GM21381 (cell line): ENCODE measurements at regions not wholly inside any gene's neighbourhood (a gene's known extent, or its start where the extent isn't known, plus 50 kb on each side); places are given as distances from the start of the nearest gene placed in this dataset.
"Not testable (repeated sequence)": the region's sequence is repeated elsewhere in the genome, so short reads cannot be mapped to it uniquely, and the experiment has no call there.

Experiments used
- ATAC-seq: cut with Tn5 transposase; IDR thresholded peaks from one replicate; pipeline ENCODE4 v1.9.1; 2021; ENCODE audit warnings: mild to moderate bottlenecking, moderate library complexity; ENCODE audit not compliant: unreplicated experiment

GRCh38 chr6:26951211-26951610 lies 291.7 kb upstream of the ZNF322 start:
- ATAC-seq = not testable (repeated sequence)

GRCh38 chr6:26956078-26956600 lies 291.4 kb upstream of the PRSS16 start:
- not testable (repeated sequence) for ATAC-seq

GRCh38 chr6:26956601-26957184 lies 290.8 kb upstream of the PRSS16 start:
- ATAC-seq = not testable (repeated sequence)

GRCh38 chr6:26957399-26958127 lies 289.9 kb upstream of the PRSS16 start:
- not testable (repeated sequence) for ATAC-seq

GRCh38 chr6:26961236-26961635 lies 286.3 kb upstream of the PRSS16 start:
- ATAC-seq = not testable (repeated sequence)

- ATAC-seq = no peak
Measured at GRCh38 chr6:27002447-27002846, 245.1 kb upstream of the PRSS16 start.

- no peak for ATAC-seq
Measured at GRCh38 chr6:27007020-27007419, 240.5 kb upstream of the PRSS16 start.

- not testable (repeated sequence) for ATAC-seq
Measured at GRCh38 chr6:27008613-27009012, 238.9 kb upstream of the PRSS16 start.

GRCh38 chr6:27014053-27014452 lies 233.4 kb upstream of the PRSS16 start:
- not testable (repeated sequence) for ATAC-seq

GRCh38 chr6:27016689-27017088 lies 230.8 kb upstream of the PRSS16 start:
- no peak for ATAC-seq

GRCh38 chr6:27018401-27018800 lies 229.1 kb upstream of the PRSS16 start:
- ATAC-seq = not testable (repeated sequence)

- ATAC-seq = peak; percentile 77
Measured at GRCh38 chr6:27019651-27020552, 227.6 kb upstream of the PRSS16 start.

GRCh38 chr6:27020553-27020880 lies 227.0 kb upstream of the PRSS16 start:
- no peak for ATAC-seq

- ATAC-seq = no peak
Measured at GRCh38 chr6:27023664-27024063, 223.8 kb upstream of the PRSS16 start.

- no peak for ATAC-seq
Measured at GRCh38 chr6:27025351-27025750, 222.2 kb upstream of the PRSS16 start.

GRCh38 chr6:27026361-27026760 lies 221.1 kb upstream of the PRSS16 start:
- ATAC-seq = no peak

GRCh38 chr6:27031302-27031701 lies 216.2 kb upstream of the PRSS16 start:
- ATAC-seq = no peak

GRCh38 chr6:27038498-27038897 lies 209.0 kb upstream of the PRSS16 start:
- ATAC-seq = no peak

- ATAC-seq = no peak
Measured at GRCh38 chr6:27040244-27041042, 207.1 kb upstream of the PRSS16 start.

- ATAC-seq = no peak
Measured at GRCh38 chr6:27043244-27043643, 204.3 kb upstream of the PRSS16 start.

- ATAC-seq = not testable (repeated sequence)
Measured at GRCh38 chr6:27045131-27045530, 202.4 kb upstream of the PRSS16 start.
